ENCODE measurements at regions not wholly inside any gene's neighbourhood (a gene's known extent, or its start where the extent isn't known, plus 50 kb on each side); places are given as distances from the start of the nearest gene placed in this dataset.
"Not testable (repeated sequence)": the region's sequence is repeated elsewhere in the genome, so short reads cannot be mapped to it uniquely, and the experiment has no call there.

DNA sequence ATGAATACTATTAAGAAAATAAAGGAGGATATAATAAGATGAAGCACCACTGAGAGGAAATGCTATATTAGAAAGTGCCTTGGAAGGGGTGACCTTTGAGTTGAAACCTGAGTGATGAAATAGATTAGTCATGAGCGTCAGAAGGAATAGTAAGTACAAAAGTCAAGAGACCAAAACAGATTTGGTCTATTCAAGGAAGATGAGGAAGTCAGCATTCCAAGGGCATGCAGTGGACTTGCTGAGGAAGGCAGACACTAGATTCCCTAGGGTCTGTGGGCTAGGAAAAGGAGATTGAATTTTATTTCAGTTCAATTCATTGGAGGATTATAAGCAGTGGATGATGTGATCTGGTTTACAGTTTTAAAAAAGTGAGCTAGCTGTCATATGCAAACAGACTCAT lies 73.0 kb upstream of the WDFY3 start:
- no peaks in the 10 kb centered on the region for H3K9me3 ChIP-seq
- no peak for DNase-seq
- no peak overlapping the region for H3K4me3 ChIP-seq
- H3K27ac ChIP-seq: no peak overlapping the region
- intact Hi-C loops (cut with DNase I): no loop called here
- no peak overlapping the region for H3K9ac ChIP-seq (ENCODE audit: low read depth in 2 of 2, low read length in 2 of 2)
- H3K36me3 ChIP-seq: no peaks in the 10 kb centered on the region
- no peaks in the 10 kb centered on the region for H3K4me1 ChIP-seq
- H3K27me3 ChIP-seq: no peaks in the 10 kb centered on the region
- TF ChIP-seq, protein P1, sequence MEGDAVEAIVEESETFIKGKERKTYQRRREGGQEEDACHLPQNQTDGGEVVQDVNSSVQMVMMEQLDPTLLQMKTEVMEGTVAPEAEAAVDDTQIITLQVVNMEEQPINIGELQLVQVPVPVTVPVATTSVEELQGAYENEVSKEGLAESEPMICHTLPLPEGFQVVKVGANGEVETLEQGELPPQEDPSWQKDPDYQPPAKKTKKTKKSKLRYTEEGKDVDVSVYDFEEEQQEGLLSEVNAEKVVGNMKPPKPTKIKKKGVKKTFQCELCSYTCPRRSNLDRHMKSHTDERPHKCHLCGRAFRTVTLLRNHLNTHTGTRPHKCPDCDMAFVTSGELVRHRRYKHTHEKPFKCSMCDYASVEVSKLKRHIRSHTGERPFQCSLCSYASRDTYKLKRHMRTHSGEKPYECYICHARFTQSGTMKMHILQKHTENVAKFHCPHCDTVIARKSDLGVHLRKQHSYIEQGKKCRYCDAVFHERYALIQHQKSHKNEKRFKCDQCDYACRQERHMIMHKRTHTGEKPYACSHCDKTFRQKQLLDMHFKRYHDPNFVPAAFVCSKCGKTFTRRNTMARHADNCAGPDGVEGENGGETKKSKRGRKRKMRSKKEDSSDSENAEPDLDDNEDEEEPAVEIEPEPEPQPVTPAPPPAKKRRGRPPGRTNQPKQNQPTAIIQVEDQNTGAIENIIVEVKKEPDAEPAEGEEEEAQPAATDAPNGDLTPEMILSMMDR (IDR thresholded peaks at IDR 0.05): no peak

DNA sequence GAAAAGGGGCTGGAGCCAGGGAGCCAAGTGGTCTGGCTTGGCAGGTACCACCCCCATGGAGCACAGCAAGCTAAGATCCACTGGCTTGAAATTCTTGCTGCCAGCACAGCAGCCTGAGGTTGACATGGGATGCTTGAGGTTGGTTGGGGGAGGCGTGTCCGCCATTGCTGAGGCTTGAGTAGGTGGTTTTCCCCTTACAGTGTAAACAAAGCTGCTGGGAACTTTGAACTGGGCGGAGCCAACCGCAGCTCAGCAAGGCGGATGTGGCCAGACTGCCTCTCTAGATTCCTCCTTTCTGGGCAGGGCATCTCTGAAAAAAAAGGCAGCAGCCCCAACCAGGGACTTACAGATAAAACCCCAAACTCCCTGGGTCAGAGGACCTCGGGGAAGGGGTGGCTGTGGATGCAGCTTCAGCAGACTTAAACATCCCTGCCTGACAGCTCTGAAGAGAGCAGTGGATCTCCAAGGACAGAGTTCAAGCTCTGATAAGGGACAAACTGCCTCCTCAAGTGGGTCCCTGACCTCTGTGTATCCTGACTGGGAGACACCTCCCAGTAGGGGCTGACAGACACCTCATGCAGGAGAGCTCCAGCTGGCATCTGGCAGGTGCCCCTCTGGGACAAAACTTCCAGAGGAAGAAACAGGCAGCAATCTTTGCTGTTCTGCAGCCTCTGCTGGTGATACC lies 77.5 kb upstream of the WDFY3 start:
- peak; percentile 84 for DNase-seq
- H3K4me1 ChIP-seq; intact Hi-C loops (cut with DNase I); H3K27me3 ChIP-seq; H3K9ac ChIP-seq (ENCODE audit: low read depth in 2 of 2, low read length in 2 of 2); H3K9me3 ChIP-seq; H3K36me3 ChIP-seq; H3K4me3 ChIP-seq; H3K27ac ChIP-seq: not testable (repeated sequence)

DNA sequence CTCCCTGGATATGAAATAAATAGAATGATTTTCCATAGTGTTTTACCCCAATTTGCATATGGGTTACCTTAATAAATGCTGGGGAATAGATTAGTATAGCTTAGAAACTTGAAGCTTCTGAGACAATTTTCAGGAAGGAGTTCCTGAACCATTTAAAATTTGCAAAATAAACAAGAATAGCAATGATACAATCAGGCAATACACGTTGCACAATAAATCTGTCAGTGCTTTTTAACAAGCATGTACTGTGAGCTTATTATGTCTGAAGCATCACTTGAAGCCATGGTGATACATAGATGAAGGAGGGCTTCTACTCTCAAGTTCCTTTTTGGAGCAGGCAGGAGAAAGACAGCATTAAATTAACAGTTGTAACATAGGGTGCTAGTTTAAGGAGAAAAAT lies 84.2 kb upstream of the WDFY3 start:
- no peak for DNase-seq
- H3K9ac ChIP-seq (ENCODE audit: low read depth in 2 of 2, low read length in 2 of 2): no peak overlapping the region
- H3K27ac ChIP-seq: no peak overlapping the region
- TF ChIP-seq, protein P1 (IDR thresholded peaks at IDR 0.05): no peak
- no peaks in the 10 kb centered on the region for H3K27me3 ChIP-seq
- H3K9me3 ChIP-seq: no peaks in the 10 kb centered on the region
- H3K36me3 ChIP-seq: no peaks in the 10 kb centered on the region
- H3K4me1 ChIP-seq: no peaks in the 10 kb centered on the region
- intact Hi-C loops (cut with DNase I): no loop called here
- no peak overlapping the region for H3K4me3 ChIP-seq

DNA sequence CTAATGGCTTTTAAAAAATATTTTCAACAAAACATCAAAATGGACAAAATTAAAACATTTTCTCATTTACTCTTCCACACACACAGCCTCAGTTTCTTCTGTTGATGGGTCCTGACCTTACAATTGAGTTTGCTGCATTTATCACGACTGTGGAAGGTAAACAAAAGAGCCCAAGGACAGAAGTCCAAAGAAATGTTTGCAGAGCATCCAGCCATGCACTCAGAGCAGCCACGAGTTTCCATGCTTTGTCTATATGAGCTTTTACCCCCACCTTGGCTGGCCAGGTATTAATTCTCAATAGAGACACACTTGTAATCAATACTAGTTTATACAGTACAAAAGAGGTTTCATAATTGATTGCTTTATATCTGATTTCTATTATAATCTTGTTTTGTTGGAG lies 85.0 kb upstream of the WDFY3 start:
- no peaks in the 10 kb centered on the region for H3K27me3 ChIP-seq
- TF ChIP-seq, protein P1 (IDR thresholded peaks at IDR 0.05): no peak
- no peak overlapping the region for H3K9ac ChIP-seq (ENCODE audit: low read depth in 2 of 2, low read length in 2 of 2)
- intact Hi-C loops (cut with DNase I): no loop called here
- no peak for DNase-seq
- H3K4me1 ChIP-seq: no peaks in the 10 kb centered on the region
- no peak overlapping the region for H3K4me3 ChIP-seq
- no peaks in the 10 kb centered on the region for H3K36me3 ChIP-seq
- H3K9me3 ChIP-seq: no peaks in the 10 kb centered on the region
- no peak overlapping the region for H3K27ac ChIP-seq

DNA sequence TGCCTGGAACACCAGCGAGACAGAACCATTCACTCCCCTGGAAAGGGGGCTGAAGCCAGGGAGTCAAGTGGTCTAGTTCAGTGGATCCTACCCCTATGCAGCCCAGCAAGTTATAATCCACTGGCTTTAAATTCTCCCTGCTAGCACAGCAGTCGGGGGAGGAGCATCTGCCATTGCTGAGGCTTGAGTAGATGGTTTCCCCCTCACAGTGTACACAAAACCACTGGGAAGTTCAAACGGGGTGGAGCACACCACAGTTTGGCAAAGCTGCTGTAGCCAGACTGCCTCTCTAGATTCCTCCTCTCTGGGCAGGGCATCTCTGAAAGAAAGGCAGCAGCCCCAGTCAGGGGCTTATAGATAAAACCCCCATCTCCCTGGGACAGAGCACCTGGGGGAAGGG lies 88.4 kb upstream of the WDFY3 start:
- H3K4me3 ChIP-seq; H3K27me3 ChIP-seq; H3K4me1 ChIP-seq; H3K27ac ChIP-seq; DNase-seq; H3K9ac ChIP-seq (ENCODE audit: low read depth in 2 of 2, low read length in 2 of 2); H3K36me3 ChIP-seq; H3K9me3 ChIP-seq; intact Hi-C loops (cut with DNase I): not testable (repeated sequence)

DNA sequence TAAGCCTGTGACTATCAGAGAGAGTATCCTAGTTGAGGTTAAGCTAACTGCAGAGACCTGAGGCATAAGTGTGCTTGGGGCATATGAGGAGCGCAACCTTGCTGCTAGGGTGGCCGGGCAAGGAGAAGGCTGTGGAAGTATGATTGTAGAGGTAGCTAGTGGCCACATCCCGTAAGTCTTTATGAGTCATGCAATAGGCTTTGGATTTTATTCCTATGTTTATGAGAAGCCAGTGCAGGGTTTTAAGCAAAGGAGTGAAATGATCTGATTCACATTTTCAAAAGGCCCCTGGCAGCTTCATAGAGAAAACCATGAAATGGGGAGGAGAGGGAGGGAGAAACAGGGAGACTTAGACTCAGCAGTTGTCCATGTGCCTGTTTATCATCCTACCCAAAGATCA lies 92.1 kb upstream of the WDFY3 start:
- no peak overlapping the region for H3K4me3 ChIP-seq
- H3K9me3 ChIP-seq: no peaks in the 10 kb centered on the region
- TF ChIP-seq, protein P1 (IDR thresholded peaks at IDR 0.05): no peak
- H3K27ac ChIP-seq: no peak overlapping the region
- H3K9ac ChIP-seq (ENCODE audit: low read depth in 2 of 2, low read length in 2 of 2): no peak overlapping the region
- intact Hi-C loops (cut with DNase I): no loop called here
- no peak for DNase-seq
- no peaks in the 10 kb centered on the region for H3K4me1 ChIP-seq
- no peaks in the 10 kb centered on the region for H3K36me3 ChIP-seq
- no peaks in the 10 kb centered on the region for H3K27me3 ChIP-seq

Data from colonic mucosa (tissue), 4 donors.